Activated CD8-positive, alpha-beta memory T cell treated with anti-CD3 and anti-CD28 coated beads for 36 hours (primary cell): ENCODE measurements at regions not wholly inside any gene's neighbourhood (a gene's known extent, or its start where the extent isn't known, plus 50 kb on each side); places are given as distances from the start of the nearest gene placed in this dataset.

Experiments used
- CTCF ChIA-PET: fragments of 350-600 bp; sonication (Branson Sonifier 250); formaldehyde crosslinking; loops from one replicate; lab custom pipeline; 2021; ENCODE audit warnings: antibody characterized with exemption; lab: Charles Lee
- POLR2A ChIA-PET: fragments of 350-600 bp; sonication (Branson Sonifier 250); formaldehyde crosslinking; loops from one replicate; lab custom pipeline; 2021; ENCODE audit warnings: antibody characterized with exemption; lab: Charles Lee

DNA sequence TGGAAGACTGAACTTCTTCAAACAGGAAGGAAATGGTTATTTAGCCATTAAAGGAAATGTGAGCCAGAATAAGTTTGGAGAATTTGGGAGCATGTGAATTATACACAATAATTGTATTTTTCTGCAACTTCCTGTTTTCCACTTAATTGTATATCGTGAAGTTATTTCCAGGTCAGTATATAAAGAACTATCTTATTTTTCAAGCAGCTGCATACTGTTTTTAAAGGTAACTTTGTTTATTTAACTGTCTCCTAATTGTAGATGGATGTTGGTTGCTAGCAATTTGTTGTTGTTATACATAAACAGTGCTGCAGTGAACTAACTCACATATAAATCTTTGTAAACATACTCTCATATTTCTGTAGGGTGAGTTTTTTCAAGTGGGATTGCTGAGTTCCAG is 180.3 kb downstream of the HLX start:
- ChIA-PET POLR2A (no interaction called here), CTCF (no interaction called here)

- CTCF ChIA-PET, result no interaction called here
- POLR2A ChIA-PET, result no interaction called here
These were observed 184.4 kb downstream of the HLX start for GRCh38 chr1:221063651-221064050.

DNA sequence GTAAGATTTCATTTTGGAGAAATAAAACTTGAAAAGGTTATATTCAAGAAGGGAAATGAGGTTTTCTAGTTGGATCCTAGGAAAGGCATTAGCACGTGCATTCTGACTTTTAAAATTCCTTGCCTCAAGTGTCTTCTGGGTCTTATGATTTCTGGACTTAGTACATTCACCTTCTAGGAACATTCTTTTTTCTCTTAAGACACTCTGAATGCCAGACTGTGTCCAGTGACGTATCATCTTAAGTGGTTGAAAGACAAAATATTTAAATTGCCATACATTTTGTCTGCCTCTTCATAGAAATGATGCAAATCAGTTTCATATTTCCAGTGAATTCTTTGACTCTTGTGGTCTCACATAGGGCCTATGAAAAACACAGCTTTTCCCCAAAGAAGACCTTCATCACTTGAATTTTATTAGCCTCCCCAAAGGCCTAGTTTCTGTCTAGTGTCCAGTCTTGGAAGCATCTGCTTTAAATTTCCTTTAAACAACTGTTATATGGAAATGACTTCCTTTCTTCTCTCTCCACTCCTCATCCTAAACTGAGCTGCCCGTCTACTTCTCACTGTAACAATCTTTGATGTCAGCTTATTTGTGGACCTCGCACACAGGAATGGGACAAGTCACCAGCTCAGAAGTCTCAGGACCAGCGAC is 187.2 kb downstream of the HLX start:
- ChIA-PET CTCF (no interaction called here), POLR2A (no interaction called here)

DNA sequence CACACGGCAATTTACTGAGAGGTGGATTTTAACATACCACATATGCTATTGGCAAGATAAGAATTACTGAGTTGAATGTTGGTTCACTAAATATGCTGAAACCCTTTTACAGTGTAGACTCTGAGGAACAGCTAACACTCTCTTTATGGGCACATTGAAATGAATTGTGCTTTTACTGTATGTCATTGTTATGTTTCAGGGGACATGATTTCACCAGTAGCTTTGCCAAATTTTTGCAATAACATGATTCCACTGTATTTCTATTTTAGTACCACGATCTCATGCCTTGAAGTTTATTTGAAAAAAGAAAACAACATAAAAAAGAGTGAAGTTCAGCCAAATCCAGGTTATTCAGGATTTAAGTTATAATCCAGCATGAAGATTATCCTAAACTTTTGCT is 188.5 kb downstream of the HLX start:
- CTCF ChIA-PET, result no interaction called here

DNA sequence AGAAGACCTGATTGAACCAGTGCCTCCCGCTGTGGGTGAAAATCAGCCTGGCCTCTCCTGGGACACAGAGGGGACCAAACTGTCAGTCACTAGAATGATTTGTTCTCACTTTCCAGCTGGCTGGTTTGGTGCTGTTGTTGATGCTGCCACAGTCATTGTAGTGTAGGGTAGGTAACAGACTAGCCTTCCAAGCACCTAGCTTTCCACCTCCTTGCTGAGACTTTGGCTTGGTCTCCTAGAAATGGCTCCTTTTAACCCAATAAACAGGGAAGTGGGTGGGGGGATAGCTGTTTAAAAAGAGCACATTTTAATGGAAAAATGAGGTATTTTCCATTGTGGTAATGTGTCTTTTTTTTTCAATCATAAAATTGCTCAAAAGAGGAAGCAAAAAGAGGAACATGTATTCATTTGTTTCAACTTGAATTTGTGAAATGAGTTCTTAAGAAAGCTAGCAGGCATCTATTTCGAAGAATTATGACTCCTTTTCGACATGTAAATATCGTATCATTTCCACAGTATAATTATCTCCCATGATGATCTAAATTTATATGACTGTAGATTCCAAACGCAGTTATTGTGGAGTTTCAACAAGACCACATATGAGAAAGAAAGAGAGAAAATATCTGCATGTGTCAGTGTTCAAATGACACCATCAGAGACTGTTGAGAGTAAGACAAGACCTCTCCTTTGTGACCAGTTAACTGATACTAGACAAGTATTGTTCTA is 190.1 kb downstream of the HLX start:
- CTCF ChIA-PET, result no interaction called here
- POLR2A ChIA-PET, result no interaction called here

More for the DNA sequence above, 188.5 kb downstream of the HLX start:
- POLR2A ChIA-PET, result no interaction called here

- POLR2A ChIA-PET, result no interaction called here
These were observed 190.7 kb downstream of the HLX start for GRCh38 chr1:221069986-221070385.

GRCh38 chr1:221071777-221072176 is 192.5 kb downstream of the HLX start:
- POLR2A ChIA-PET, result no interaction called here
- CTCF ChIA-PET, result no interaction called here

More at GRCh38 chr1:221069986-221070385, 190.7 kb downstream of the HLX start:
- CTCF ChIA-PET, result no interaction called here

DNA sequence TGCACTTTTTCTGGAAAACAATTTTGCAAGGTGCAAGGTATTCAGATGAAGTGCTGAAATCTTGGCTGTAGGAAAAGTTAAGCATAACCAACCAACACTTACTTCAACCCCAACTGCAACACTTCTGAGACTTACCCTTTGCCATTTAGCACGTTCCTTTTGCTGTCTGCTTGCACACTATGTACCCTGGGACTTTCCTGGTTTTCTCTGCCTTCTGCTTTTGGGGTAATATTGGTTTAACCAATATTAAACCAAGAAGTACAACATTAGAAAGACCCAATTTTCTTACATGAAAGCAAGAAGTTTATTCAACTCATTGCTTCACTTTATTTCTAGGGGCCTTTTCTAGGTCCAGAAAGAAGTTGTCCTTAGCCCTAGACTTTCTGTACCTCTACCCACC is 193.0 kb downstream of the HLX start:
- ChIA-PET CTCF (no interaction called here), POLR2A (no interaction called here)

- ChIA-PET CTCF (no interaction called here), POLR2A (no interaction called here)
These were observed 195.1 kb downstream of the HLX start for GRCh38 chr1:221074332-221074731.

GRCh38 chr1:221075911-221076310 is 196.7 kb downstream of the HLX start:
- CTCF ChIA-PET, result no interaction called here

GRCh38 chr1:221076391-221076811 is 197.2 kb downstream of the HLX start:
- ChIA-PET CTCF (no interaction called here), POLR2A (no interaction called here)

More at GRCh38 chr1:221075911-221076310, 196.7 kb downstream of the HLX start:
- POLR2A ChIA-PET, result no interaction called here

DNA sequence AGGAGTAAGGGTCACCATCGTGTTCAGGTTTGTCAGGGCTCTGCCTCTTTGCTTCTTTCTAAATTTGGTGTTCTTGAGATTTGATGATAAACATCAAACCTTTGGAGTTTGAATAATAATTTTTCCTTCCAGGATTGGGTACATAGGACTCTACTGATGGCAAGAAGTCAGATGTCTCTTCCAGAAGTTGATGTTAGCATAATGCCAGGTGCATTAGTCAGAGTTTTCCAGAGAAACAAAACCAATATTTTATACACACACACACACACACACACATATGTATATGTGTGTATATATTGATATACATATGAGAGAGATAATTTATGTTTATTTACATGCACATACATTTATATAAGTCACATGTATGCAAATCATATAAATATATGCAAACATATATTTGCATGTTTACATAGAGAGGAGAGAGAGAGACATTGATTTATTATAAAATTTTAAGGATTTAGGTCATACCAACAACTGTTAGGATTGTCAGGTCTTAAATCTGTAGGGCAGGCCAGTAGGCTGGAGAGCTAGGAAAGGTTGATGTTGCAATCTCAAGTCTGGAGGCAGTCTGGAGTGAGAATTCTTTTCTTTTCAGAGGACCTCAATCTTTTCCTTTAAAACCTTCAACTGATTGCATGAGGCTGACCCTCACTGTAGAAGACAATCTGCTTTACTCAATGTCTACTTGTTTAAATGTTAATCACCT is 199.2 kb downstream of the HLX start:
- POLR2A ChIA-PET, result no interaction called here
- CTCF ChIA-PET, result no interaction called here

DNA sequence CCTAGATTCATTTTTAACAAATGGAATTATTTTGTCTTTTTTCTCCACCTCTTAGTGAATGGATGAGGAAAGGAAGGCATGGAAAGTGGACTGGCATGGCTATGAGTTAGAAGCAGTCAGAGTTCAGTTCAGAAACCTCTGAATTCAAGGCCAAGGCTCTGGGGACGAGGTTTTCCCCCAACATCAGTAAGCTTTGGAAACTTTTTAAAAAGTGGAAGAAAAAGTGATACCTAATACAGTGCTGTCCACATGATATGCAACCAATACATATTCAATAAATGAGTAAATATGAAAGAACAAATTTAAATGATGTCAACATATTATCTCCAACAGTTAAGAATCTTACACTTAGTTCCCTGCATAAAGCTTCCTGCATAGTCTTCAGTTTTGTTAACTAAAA is 204.7 kb downstream of the HLX start:
- POLR2A ChIA-PET, result no interaction called here
- CTCF ChIA-PET, result no interaction called here

- ChIA-PET POLR2A (no interaction called here), CTCF (no interaction called here)
These were observed 205.4 kb downstream of the HLX start for GRCh38 chr1:221084681-221085080.

DNA sequence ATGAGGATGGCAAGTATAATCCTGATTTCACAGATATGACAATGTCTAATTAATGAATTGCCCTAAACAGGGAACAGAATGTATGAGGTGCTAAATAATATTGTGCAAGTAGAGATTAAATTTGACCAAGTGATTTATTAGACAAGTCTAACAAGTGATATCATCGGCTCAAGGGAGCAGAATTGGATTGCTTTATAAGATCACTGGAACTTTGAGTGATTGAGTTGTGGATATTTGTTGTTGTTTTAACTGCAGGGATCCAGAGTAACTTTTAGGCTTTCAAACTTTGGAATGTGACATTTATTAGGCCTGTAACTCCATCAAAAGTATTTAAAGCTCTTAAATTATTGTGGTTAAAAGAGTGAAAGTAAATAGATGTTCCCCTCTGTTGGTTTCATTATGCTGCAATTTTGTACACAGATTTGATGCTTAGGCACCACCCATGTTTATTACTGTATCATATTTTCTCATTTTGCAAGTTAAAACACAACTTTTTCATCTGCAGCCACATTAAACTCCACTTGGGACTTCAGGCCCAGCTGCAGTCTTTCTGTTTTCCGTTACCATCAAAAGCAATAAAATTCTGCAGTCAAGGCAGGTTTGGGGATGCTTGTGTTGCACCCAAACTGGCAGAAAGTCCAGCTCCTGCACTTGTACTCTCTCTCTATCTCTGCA is 206.6 kb downstream of the HLX start:
- POLR2A ChIA-PET, result no interaction called here
- CTCF ChIA-PET, result no interaction called here

DNA sequence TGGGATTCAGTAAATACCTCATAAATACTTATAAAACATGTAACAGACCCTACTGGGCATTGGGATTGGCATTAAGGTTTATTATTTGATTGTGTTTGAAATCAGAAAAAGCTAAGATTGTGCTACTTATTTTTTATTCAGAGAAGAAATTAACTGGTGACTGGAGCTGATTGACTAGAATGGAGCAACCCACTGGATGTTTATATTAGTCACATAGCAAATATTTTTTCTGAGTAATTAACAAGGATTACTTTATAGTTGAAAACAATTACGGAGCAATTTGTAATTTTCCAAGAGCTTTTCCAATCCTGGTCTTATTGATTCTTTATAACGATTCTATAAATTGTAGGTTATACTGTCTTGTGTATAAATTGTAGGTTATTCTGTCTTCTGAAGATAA is 208.7 kb downstream of the HLX start:
- CTCF ChIA-PET, result no interaction called here
- POLR2A ChIA-PET, result no interaction called here

DNA sequence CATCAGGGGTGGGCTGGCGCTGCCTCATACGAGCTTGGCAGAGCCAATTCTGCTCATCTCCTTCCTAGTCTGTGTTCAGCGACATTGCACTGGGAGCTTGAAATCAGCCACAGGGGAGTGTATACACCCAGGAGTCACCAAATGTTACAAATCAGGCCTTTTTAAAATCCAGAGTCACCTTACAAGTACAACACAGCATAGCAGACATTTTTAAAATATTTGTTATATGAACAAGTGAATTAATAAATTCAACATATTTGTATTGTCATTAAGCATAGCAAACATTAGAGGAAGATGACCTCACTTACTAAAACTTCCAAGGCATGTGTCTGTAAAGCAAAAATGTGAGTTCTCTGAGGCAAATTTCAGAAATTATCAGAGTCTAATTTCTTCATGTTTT is 210.0 kb downstream of the HLX start:
- CTCF ChIA-PET, result no interaction called here

DNA sequence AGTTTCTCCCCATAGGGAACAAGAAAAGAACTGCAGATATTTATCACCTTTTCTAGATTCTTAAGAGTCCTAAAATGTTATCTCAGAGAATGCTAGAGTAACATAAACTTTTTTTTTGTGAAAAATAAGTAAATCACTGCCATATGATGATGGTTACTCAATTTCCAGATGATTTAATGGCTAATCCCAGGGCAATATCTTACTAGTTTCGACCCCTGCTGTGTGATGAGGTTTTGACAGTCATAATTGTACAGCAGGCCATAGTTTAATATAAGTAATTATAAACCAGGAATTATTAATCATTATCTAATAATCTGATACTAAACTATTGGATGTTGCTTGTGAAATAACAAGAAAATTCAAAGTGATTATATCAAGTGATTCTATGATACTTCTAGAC is 210.6 kb downstream of the HLX start:
- ChIA-PET CTCF (no interaction called here), POLR2A (no interaction called here)

More for the DNA sequence above, 210.0 kb downstream of the HLX start:
- POLR2A ChIA-PET, result no interaction called here

- ChIA-PET POLR2A (no interaction called here), CTCF (no interaction called here)
These were observed 214.9 kb downstream of the HLX start for GRCh38 chr1:221093903-221094791.
